PC-9 (cell line): ENCODE measurements at regions not wholly inside any gene's neighbourhood (a gene's known extent, or its start where the extent isn't known, plus 50 kb on each side); places are given as distances from the start of the nearest gene placed in this dataset.

ENCODE experiments used
- BruUV-seq: library from RNA; stranded (reverse); fragments of 400-500 nt; replicated peaks from 2 replicates; lab custom pipeline; 2021; lab: Mats Ljungman, UMichigan
- CTCF ChIA-PET: fragments of 300-600 bp; sonication (Branson Sonifier 250); formaldehyde crosslinking; loops from one replicate; lab custom pipeline; 2022; ENCODE audit warnings: antibody characterized with exemption; lab: Charles Lee
- POLR2A ChIA-PET: fragments of 300-600 bp; sonication (Branson Sonifier 250); formaldehyde crosslinking; loops from one replicate; lab custom pipeline; 2022; ENCODE audit warnings: antibody characterized with exemption; ENCODE audit not compliant: unreplicated experiment; lab: Charles Lee
- DNase-seq, 2 experiments: peaks; one replicate each; pipeline versions ENCODE4 v3.0.0 to v3.0.0-alpha.2; 2015 to 2022; ENCODE audit warnings: mixed read lengths in 1 of 2
- H2AFZ ChIP-seq: fragments of 200-600 bp; sonication (generic); 2 replicates; pipeline ENCODE4 v1.8.1; 2017; ENCODE audit warnings: antibody characterized with exemption
- H3F3A ChIP-seq: fragments of 200-600 bp; sonication (generic); 2 replicates; pipeline ENCODE4 v1.8.1; 2017; ENCODE audit warnings: antibody characterized with exemption, mild to moderate bottlenecking, low read depth; ENCODE audit not compliant: insufficient read depth
- H3K27ac ChIP-seq: fragments of 200-600 bp; sonication (generic); 2 replicates; pipeline ENCODE4 v1.6.1; 2016; ENCODE audit warnings: mixed run types
- H3K27me3 ChIP-seq: fragments of 200-600 bp; sonication (generic); 2 replicates; pipeline ENCODE4 v1.6.1; 2016; ENCODE audit warnings: low read depth, mixed run types; ENCODE audit not compliant: insufficient read depth
- H3K36me3 ChIP-seq: fragments of 200-600 bp; sonication (generic); 2 replicates; pipeline ENCODE4 v1.6.1; 2016; ENCODE audit warnings: low read depth, mixed run types
- H3K4me1 ChIP-seq: fragments of 200-600 bp; sonication (generic); replicated peaks from 2 replicates; pipeline ENCODE4 v1.6.1; 2016; ENCODE audit warnings: mixed run types; ENCODE audit not compliant: insufficient read depth
- H3K4me2 ChIP-seq: fragments of 200-600 bp; sonication (generic); 2 replicates; pipeline ENCODE4 v1.6.1; 2017; ENCODE audit warnings: mixed run types
- H3K4me3 ChIP-seq: fragments of 200-600 bp; sonication (generic); 2 replicates; pipeline ENCODE4 v1.6.1; 2016; ENCODE audit warnings: mixed run types
- H3K79me2 ChIP-seq: fragments of 200-600 bp; sonication (generic); 2 replicates; pipeline ENCODE4 v1.6.1; 2017; ENCODE audit warnings: low read depth, mixed run types
- H3K9me2 ChIP-seq: fragments of 200-600 bp; sonication (generic); 2 replicates; pipeline ENCODE4 v1.8.1; 2017; ENCODE audit warnings: mild to moderate bottlenecking; ENCODE audit not compliant: insufficient read depth
- H3K9me3 ChIP-seq: fragments of 200-600 bp; sonication (generic); 2 replicates; pipeline ENCODE4 v1.8.1; 2016; ENCODE audit warnings: low read depth; ENCODE audit not compliant: insufficient read depth
- H4K20me1 ChIP-seq: fragments of 200-600 bp; sonication (generic); 2 replicates; pipeline ENCODE4 v1.8.1; 2017; ENCODE audit not compliant: insufficient read depth
- EZH2 ChIP-seq: fragments of 200-600 bp; sonication (generic); IDR thresholded peaks from 2 replicates; pipeline ENCODE4 v1.8.0; 2017; ENCODE audit warnings: antibody characterized with exemption, low read depth
- intact Hi-C: fragments of 100-400 bp; cut with micrococcal nuclease; formaldehyde crosslinking; loops from one replicate; pipeline ENCODE4 v1.10.0; 2022; ENCODE audit not compliant: unreplicated experiment
- TF ChIP-seq, protein P1 (sequence below): fragments of 200-600 bp; sonication (generic); conservative IDR thresholded peaks from 2 replicates; pipeline ENCODE4 v1.6.1; 2017; ENCODE audit warnings: mixed run types, antibody characterized with exemption, mild to moderate bottlenecking, moderate library complexity

- POLR2A ChIA-PET = no interaction called here
- no peak overlapping the region for H3K4me2 ChIP-seq
These were observed 119.0 kb downstream of the ZFAND4 start for GRCh38 chr10:45553613-45554012.

DNA sequence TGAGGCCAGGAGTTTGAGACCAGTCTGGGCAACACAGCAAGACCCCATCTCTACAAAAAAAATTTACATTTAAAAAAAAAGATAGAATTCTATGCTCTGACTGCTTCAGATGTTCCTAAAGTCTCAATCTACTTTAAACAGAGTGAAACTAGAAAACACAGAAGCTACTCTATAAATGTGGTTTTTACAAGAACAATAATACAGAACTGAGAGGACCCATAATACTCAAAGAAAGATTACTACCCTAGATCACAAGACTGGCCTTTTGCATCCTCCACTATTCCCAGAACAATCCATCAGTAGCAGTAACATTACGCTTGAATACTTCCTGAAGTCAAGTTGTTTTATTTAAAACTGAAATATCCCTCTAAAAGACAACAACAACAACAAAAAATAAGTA is 119.4 kb downstream of the ZFAND4 start:
- no peaks in the 10 kb centered on the region for H3K9me2 ChIP-seq
- no peaks in the 10 kb centered on the region for H3K9me3 ChIP-seq
- H2AFZ ChIP-seq = no peak overlapping the region
- H3K27me3 ChIP-seq = no peaks in the 10 kb centered on the region
- no peak for DNase-seq
- no peaks in the 10 kb centered on the region for H3K36me3 ChIP-seq
- H3F3A ChIP-seq = 0 out of 2 replicates have a peak, but pooled peaks cover 3% of the 10 kb centered on the region
- POLR2A ChIA-PET = no interaction called here
- no peaks in the 10 kb centered on the region for H3K4me1 ChIP-seq
- TF ChIP-seq, protein P1, sequence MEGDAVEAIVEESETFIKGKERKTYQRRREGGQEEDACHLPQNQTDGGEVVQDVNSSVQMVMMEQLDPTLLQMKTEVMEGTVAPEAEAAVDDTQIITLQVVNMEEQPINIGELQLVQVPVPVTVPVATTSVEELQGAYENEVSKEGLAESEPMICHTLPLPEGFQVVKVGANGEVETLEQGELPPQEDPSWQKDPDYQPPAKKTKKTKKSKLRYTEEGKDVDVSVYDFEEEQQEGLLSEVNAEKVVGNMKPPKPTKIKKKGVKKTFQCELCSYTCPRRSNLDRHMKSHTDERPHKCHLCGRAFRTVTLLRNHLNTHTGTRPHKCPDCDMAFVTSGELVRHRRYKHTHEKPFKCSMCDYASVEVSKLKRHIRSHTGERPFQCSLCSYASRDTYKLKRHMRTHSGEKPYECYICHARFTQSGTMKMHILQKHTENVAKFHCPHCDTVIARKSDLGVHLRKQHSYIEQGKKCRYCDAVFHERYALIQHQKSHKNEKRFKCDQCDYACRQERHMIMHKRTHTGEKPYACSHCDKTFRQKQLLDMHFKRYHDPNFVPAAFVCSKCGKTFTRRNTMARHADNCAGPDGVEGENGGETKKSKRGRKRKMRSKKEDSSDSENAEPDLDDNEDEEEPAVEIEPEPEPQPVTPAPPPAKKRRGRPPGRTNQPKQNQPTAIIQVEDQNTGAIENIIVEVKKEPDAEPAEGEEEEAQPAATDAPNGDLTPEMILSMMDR = no peak
- TF ChIP-seq EZH2 = no peak
- H3K79me2 ChIP-seq = no peaks in the 10 kb centered on the region
- H3K27ac ChIP-seq = no peak overlapping the region
- no peak overlapping the region for H3K4me3 ChIP-seq
- no TSS peak for BruUV-seq
- H3K4me2 ChIP-seq = no peak overlapping the region
- CTCF ChIA-PET = no interaction called here
- H4K20me1 ChIP-seq = no peaks in the 10 kb centered on the region
- intact Hi-C loops = no loop called here

More at GRCh38 chr10:45553613-45554012, 119.0 kb downstream of the ZFAND4 start:
- TF ChIP-seq, protein P1 = no peak
- no peak for TF ChIP-seq EZH2
- H3K4me3 ChIP-seq = no peak overlapping the region
- H4K20me1 ChIP-seq = no peaks in the 10 kb centered on the region
- H3K4me1 ChIP-seq = no peaks in the 10 kb centered on the region
- CTCF ChIA-PET = no interaction called here
- 0 out of 2 replicates have a peak, but pooled peaks cover 3% of the 10 kb centered on the region for H3F3A ChIP-seq
- H3K36me3 ChIP-seq = no peaks in the 10 kb centered on the region
- BruUV-seq = no TSS peak
- H3K27me3 ChIP-seq = no peaks in the 10 kb centered on the region
- no peaks in the 10 kb centered on the region for H3K9me3 ChIP-seq
- no peak for DNase-seq
- H3K79me2 ChIP-seq = no peaks in the 10 kb centered on the region
- no peak overlapping the region for H3K27ac ChIP-seq
- intact Hi-C loops = no loop called here
- no peaks in the 10 kb centered on the region for H3K9me2 ChIP-seq
- no peak overlapping the region for H2AFZ ChIP-seq

DNA sequence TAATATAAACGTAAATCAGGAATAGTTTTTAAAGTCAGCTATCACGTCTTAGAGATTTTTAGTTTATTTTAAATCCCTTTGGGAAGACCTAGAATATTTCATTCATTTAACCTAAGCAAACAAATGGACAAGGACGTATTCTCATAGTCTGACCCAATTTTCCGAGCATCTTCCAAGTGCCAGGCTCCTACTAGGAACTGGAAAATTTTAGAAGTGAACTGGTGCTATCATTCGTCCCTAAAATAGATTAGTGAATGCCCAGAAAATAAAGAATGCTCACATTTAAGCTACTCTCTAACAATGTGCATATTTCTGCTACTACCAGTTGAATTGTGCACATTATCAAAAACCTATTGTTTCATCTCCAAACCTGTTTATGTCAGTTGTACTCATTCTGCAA is 120.1 kb downstream of the ZFAND4 start:
- Histone ChIP-seq H3K27me3 (no peaks in the 10 kb centered on the region), H3K79me2 (no peaks in the 10 kb centered on the region), H3K4me1 (no peaks in the 10 kb centered on the region), H4K20me1 (no peaks in the 10 kb centered on the region), H3K9me2 (no peaks in the 10 kb centered on the region), H3K9me3 (no peaks in the 10 kb centered on the region), H2AFZ (no peak overlapping the region), H3K4me3 (no peak overlapping the region), H3K27ac (no peak overlapping the region), H3K36me3 (no peaks in the 10 kb centered on the region), H3K4me2 (no peak overlapping the region), H3F3A (0 out of 2 replicates have a peak, but pooled peaks cover 3% of the 10 kb centered on the region)
- ChIA-PET POLR2A (no interaction called here), CTCF (no interaction called here)
- intact Hi-C loops = no loop called here
- DNase-seq = no peak
- TF ChIP-seq, protein P1 = no peak
- TF ChIP-seq EZH2 = no peak
- no TSS peak for BruUV-seq
